HG03378 (cell line): ENCODE measurements at regions not wholly inside any gene's neighbourhood (a gene's known extent, or its start where the extent isn't known, plus 50 kb on each side); places are given as distances from the start of the nearest gene placed in this dataset.

Experiments used
- ATAC-seq: cut with Tn5 transposase; IDR thresholded peaks from one replicate; pipeline ENCODE4 v1.9.1; 2021; ENCODE audit warnings: mild to moderate bottlenecking, moderate library complexity; ENCODE audit not compliant: unreplicated experiment

DNA sequence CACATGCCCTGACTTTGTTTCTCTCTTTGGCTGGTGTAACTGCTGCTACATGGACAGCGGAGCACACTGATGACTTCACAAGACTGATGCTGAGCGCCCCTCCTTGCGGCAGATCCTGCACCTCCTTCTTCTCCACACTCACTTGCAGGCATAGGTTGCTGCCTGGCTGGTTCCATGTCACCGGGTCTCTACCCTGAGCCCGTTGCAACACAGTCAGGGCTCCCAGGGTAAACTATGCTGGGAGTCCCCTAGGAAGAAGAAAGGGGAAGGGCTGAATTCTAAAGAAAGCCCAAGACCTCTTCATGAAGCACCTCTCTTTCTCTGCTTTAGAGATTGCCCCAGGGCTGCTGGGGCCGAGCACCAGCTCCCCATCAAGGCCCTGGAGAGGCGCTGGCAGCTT is 83.3 kb upstream of the DUSP22 start:
- ATAC-seq, result no peak

DNA sequence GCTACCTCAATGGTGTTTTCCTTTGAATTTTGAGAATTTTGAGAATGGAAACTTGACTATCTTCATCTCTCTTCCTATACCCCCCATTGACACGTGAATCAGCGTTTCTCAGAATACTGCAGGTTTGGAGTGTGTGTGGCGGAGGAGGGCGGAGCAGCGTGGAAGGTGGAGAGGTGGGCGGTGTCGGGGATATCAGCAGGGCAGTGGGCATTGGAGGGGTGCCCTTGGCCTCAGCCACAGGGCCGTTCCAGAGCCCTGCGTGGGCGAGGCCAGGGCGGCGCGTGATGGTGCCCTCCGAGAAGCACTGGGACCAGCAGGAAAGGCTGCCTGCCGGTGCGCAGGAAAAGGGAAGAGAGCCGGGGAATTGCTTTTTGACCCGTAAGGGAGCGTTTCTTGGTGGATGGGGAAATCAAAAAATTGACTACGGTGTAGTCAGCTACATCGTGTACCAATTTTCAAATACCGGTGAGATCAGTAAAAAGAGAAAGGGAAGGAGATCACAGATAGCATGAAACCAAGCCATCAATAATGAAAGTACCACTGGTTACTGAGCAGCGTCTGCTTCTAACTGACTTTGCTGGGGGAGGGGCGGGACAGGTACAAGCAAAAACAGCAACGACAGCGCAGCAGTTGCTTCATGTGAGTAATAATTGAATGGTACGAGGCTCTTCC is 82.7 kb upstream of the DUSP22 start:
- peak; percentile 79 for ATAC-seq

DNA sequence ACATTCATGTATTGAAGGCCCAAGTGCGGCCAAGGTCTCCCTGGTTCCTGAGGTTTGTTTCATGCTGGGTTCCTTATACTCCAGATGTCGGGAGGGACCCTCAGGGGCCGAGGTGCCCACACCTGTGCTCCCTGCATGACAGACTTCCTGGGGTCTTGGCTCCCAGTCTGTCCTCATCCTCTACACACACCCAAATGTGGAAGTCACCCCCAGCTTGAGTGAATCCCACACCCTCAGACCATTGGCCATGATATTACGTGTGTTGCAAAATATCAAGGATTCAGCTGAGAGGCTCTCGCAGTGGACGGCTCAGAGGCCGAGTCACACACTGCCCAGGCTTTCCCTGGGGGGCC is 82.2 kb upstream of the DUSP22 start:
- ATAC-seq, result no peak

DNA sequence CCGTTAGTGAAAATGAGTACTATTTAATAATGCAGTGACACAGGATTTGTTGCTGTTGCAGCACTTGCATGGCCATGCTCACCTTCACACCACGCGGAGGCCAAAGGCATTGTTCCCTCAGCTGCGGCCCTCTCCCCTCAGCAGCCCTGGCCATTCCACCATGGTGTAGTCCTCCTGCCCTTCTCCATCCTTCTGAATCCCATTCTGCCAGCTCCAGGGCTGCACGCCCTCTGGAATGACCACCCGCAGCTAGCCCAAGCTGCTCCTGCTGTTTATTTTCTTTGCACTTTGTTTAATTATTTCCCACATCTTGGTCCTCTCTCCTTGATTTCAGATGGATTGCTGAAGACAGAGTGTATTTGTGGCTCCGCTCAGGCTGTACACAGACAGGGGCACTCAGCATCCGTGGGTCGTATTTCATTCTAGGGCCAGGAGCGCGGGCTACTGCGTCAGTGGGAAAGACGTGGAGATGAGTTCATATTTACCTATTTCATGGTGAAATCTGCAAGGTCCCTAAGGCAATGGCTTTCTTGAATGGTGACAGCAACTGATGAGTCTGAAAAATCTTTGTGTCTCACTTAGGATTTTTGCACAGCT is 81.4 kb upstream of the DUSP22 start:
- no peak for ATAC-seq

DNA sequence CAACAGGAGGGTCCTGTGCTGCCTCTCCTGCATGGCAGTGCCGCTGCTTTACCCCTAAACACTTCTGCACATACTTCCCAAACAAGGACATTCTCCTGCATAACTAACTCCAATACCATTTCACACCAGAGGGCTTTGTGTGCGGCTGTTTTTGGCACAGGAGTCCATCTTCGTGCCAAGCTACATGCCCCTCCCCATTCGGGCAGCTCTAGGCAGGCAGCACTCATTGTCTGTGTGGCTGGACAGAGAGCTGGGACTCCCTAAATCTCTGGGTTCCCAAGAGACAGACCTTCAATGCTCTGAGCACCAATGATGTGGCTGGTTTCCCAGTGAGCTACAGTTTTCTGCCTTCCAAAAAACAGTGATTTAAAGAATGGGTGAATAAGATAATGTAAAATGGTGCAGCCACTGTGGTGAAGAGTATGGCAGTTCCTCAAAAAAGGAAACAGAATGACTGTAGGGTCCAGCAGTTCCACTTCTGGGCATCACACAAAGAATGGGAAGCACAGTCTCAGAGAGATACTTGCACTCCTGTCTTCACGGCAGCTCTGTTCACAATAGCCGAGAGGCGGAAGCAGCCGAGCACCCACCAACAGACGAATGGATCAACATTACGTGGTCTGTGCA is 80.3 kb upstream of the DUSP22 start:
- ATAC-seq, result no peak

DNA sequence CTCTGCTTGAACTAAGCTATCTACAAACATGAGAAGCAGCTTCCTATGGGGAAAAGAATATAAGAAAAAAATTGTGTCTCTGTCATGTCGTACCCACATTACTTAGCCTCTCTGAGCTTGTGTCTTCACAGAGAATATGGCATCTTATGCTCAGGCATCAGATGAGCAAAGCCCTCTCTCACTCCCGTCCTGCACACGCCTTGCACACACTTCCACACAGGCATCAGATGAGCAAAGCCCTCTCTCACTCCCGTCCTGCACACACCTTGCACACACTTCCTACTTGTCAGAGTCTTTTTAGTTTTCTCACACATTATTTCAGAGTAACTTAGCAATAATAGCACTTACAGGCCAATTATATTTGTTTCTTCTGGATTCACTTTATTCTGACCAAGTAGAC is 79.0 kb upstream of the DUSP22 start:
- no peak for ATAC-seq

DNA sequence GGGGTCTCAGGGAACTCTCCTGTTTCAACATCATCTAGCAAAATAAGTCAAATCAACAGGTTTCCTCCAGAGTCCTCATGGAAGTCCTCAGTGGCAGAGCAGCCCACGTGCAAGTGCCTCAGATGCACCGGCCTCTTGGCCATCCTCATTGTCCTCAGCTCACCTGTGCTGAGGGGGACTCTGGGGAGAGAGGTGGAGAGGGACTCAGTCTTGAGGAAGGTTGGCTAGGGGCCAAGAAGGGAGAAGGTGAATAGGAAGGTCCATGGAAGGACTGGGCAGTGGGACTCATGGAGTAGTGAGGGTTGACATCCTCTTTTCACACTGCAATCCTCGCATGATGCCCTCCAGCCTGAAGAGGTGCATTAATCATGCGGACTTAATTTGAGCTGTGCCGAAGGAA is 77.9 kb upstream of the DUSP22 start:
- no peak for ATAC-seq

DNA sequence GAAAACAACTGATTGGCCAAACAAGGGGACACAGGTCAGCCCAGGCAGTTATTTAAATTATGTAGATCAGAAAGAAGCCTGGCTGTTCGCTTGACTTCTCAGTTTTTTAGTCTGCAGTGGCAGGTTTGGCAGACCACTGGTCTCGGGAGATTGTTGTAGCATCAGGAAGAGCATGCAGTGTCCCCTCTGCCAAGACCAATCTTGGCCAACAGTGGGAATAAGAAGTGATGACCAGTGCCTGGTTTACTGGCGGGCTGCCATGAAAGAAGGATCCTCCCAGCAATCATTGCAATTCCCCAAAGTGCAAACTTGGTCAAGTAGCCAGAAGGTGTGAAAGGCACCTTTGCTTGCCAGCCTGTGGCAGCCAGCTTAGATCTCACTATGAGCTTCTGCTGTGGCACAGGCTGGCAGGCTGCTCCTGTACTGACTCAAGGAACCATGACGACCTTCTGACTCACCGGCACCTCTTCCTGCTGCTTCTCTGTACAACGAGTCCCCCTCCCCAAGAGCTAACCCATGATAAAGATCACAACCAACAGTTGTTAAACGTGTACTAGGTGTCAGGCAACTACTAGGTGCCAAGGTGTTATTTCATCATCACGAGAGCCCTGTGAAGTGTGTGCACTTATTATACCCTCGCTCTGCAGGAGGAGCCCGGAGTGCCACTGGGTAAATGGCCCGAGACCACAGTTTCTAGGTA is 76.8 kb upstream of the DUSP22 start:
- ATAC-seq, result no peak

DNA sequence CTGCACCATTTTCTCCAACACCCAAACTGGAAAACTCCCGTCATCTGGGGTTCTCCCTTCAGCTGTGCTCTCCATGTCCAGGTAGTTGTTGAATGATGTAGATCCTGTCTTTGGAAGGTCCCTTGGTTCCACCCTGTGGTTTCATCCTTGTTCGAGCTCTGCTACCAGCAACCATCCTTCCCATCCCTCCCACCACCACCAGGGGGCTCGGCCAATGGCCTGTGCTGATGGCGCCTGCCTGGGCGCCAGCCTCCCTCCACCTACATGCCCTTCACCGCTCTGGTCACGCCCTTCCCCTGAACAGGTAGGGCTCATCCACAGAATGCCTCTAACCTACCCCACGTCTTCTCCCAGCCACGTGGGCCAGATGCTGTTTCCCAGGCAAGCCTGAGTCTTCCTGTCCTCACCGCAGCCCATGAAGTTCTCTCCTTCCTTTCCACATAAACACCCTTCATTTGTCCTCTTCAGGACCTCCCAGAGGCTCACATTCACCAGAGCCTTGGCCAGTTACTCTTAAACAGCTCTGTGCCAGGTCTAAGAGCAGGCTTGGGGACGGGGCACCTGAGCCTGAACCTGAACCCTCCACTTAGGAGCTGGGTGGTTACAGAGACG is 75.1 kb upstream of the DUSP22 start:
- no peak for ATAC-seq

DNA sequence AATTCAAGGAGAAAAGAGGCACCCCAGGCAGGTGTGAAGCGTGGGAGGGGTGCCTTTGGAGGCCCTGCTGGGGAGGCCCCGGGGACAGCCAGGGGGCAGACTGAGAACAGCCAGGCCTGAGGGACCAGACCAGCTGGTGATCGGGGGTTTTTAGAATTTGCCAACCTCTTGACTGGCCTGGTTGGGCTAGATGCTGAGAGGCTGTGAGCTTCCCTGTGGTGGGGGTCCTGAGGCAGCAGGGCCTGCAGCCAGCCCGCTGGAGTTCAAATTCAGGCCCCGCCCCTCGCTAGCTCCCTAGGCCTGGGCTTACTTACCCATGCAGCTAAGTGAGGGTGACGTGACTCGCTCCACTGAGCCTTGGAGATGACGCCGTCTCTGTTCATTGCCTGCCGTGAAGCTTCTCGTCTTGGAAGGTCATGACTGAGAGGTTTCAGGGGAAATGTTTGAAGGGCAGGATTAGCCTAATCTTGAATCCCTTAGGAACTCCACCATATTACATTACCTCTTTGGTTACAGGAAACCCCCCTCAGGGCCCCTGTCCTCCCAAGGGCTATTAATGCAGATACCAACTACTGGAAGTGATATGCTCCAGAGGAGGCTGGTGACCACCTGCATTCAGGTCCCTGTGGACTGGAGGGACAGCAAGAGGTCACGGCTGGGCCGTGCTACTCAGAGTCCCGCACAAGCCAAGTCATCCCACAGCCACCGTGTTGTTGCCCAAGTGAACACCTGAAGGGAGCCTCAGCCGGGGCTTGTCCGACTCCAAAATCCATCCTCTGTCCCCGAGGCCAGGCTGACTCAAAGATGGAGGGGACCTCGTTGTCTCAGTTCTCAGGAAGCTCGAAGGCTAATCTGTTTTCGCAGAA is 73.9 kb upstream of the DUSP22 start:
- peak; percentile 37 for ATAC-seq

DNA sequence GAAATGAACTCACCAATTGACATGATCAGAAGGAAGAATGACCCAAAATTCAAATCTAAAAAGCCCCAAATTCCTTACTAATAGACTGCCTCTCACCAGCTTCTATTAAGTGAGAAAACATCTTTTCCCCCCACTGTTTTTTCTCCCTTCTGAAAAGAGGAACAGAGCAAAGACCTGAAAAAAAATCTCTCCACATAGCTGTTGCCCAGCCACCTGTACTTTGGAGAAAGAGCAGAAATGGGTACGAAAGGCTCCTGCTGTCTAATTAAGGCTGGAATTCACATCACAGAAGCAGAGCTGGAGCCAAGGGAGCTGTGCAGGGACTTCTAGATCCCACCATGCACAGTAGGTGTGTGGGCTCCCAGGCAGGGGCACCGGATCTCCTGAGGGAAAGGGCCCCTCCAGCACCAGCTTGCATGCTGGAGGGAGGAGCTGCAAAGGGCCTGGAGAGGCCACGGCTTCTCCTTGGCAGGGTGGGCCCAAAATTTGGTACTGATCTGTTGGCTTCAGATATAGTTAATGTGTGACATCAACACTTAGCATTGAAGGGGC is 73.2 kb upstream of the DUSP22 start:
- no peak for ATAC-seq

DNA sequence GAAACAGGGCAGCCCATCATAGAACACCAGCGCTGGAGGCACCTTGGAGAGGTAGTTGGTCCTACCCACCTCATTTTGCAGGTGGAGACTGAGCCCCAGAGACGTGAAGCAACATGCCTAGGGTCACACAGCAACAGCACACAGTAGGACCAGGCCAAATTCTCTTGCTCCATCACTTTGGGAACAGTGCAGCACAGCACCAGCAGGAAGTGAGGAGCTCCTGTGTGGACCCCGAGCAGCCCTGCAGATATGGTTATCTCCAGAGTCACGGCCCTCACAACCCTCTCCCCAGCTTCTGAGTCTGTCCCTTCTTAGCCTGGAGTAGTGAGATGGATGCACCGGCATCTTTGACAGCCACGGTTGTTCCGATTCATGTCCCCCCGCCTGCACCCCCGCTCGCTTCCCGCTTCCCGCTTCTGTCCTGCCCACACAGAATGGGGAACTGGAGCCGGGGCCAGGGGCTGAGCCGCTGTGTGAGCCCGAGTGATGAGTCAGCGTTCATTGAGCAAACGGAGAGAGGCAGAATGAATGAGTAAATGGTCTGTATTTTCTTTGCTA is 72.6 kb upstream of the DUSP22 start:
- no peak for ATAC-seq

DNA sequence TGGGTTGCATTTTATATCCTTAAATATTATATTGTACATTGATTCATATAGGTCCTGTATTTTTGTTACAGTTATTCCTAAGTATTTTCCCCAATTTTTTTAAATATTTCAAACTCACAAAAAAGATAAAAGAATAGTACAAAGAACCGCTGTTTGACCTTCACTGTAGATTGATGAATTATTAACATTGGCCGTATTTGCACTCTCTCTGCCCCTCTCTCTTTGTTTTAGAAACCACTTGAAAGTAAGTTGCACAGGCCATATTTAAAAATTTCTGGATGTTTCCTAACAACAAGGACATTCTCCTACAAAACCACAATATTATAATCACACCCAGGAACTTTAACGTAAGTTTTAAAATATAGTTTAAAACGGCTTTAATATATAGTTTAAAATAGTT is 72.0 kb upstream of the DUSP22 start:
- no peak for ATAC-seq

DNA sequence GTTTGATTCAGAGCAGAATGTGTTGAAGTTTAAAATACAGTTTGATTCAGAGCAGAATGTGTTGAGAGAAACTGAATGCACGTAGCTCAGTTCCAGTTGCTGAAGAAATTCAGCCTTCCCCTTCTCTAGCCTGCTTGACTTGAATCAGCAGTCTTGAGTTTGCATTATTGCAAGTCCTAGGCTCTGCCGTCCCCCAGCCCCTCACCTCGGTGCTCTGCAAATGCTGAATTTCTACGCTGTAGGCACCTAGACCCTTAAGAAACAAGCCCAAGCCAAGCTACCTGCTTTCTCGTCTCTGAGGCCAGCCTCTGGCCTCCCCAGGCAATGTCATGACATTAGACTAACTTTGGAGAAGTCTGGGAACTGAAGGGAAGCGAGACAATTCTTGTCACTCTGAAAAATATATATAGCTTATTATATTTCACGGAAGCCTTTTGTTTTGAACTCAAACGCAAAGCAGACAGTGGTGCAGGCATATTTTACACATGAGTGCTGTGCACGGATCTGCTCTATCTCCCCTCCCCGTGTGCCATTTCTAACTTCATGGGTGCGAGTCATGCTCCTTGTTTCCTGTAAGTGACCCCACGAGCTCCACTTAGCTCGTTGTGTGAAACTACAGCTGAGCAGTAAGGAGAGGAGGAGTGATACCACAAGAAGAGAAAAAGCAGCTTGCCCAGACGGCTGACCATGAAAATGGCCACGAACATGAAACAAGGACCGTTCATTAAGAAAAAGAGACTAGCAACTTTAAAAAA is 71.4 kb upstream of the DUSP22 start:
- ATAC-seq, result no peak

DNA sequence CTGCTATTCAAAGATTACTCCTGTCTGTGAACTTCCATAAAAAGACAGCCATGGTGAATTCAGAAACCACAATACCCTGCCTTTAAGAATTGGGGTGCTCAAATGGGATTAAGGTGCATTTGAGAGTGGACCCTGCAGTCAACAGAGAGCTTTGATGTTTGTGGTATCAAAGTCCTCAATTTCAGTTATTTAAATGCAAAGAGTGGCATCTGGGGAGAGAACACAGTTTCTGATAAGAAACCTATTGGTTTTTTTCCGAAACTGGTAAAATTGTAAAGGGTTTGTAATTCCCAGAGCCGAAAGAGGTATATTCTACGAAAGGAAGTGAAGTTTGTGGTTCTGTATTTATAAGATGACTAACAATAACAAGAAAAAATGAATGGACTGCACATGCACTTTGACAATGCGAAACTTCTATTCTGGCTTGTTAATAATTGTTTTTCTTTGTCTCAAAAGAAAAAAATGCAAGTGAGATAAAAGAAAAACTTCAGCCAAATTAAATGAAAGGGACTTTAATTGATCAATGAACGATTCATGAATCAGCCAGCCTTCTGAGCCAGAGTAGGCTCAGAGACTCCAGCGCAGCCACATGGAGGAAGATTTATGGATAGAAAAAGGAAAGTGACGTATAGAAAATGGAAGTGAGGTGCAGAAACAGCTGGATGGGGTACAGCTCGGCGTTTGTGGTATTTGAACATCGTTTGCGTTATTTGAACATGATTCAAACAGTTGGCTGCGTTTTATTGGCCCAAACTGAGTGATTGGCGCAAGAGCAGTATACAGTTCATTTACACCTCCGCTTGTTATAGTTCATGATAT is 70.5 kb upstream of the DUSP22 start:
- ATAC-seq, result no peak

DNA sequence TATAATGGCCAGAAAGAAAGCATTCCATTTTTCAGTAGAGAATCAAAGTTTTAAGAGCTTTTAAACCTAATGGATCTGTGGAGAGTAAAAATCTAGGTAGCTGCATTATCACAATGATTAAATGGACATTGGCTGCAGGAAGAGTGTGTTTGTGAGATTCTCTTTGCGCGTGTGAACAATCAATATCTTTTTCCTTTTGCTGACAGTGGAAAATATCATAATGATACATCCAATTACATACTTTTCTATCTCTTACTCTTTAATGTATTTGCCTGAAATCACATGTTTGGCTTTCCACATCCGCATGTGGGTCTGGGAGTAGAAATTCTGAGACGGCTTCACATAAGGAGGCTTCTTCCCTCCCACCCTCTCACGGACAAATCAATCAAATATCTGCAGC is 69.8 kb upstream of the DUSP22 start:
- ATAC-seq, result no peak

DNA sequence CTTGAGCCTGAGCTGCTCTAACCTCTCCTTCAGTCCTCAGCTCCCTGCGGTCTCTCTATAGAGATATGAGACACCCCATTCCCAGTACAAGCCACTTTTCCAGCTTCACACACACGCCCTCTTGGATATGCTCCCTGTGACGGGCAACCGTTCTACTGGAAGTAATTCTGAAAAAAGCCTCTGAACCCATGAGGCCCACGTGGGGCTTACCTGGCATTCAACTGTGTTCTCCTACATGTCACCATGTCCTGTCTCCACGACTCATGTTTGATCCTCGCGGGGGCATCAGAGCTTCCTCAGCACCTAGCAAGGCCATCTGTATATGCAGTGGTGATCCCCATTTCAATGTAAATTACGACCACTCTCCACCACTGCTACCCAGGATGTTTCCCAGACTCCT is 69.2 kb upstream of the DUSP22 start:
- no peak for ATAC-seq

DNA sequence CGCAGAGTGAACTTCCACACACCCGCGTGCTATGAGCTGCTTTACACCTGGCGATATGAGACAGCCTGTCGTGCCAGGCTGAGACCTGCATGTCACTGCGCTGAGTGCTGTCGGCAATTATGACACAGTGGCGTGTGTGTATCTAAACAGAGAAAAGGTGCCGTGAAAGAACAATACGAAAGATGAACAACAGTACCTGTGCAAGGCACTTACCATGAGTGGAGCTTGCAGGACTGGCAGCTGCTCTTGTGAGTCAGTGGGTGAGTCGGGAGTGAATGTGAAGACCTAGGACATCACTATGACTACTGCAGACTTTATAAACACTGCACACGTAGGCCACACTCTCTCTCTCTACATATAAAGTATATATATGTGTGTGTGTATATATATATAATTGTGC is 68.5 kb upstream of the DUSP22 start:
- no peak for ATAC-seq

DNA sequence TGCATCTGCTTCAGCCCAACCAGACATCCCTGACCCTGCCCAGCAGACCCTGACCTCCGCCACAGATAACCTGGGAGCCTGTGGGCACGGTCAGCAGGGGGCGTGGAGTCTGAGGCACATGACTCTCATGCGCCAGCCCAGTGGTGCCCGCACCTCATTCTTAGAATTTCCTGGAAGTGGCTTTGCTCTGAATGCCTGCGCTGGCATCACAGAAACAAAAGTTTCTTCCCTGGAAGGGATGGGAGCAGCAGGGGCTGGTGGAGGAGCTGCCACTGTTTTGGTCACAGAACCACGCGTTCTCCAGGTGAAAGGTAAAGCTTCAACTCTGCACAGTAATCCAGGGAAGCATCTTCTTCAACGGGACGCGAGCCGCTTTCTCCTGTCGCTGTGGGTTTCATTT is 67.9 kb upstream of the DUSP22 start:
- no peak for ATAC-seq
